PC-3 (cell line): ENCODE measurements at regions not wholly inside any gene's neighbourhood (a gene's known extent, or its start where the extent isn't known, plus 50 kb on each side); places are given as distances from the start of the nearest gene placed in this dataset.
"Not testable (repeated sequence)": the region's sequence is repeated elsewhere in the genome, so short reads cannot be mapped to it uniquely, and the experiment has no call there.

Experiments used
- ATAC-seq: fragments of 200-7000 bp; cut with Tn5 transposase; 2 replicates; pipeline ENCODE4 v1.9.1; 2020; ENCODE audit warnings: mild to moderate bottlenecking, moderate library complexity
- BruUV-seq: library from RNA; stranded (reverse); fragments of 400-500 nt; replicated peaks from 2 replicates; lab custom pipeline; 2021; lab: Mats Ljungman, UMichigan
- CTCF ChIA-PET: fragments of 300-600 bp; sonication (Branson Sonifier 250); formaldehyde crosslinking; loops from one replicate; lab custom pipeline; 2022; ENCODE audit warnings: antibody characterized with exemption; lab: Charles Lee
- POLR2A ChIA-PET: fragments of 300-600 bp; sonication (Branson Sonifier 250); formaldehyde crosslinking; loops from one replicate; lab custom pipeline; 2022; ENCODE audit warnings: antibody characterized with exemption; ENCODE audit not compliant: unreplicated experiment; lab: Charles Lee
- DNase-seq: peaks from one replicate; pipeline ENCODE4 v3.0.0-alpha.2; 2015
- H2AFZ ChIP-seq: fragments of 300-600 bp; sonication (generic); 2 replicates; pipeline ENCODE4 v1.6.0; 2016; ENCODE audit warnings: antibody characterized with exemption, low read length
- H3F3A ChIP-seq: fragments of 300-600 bp; sonication (generic); one replicate; pipeline ENCODE4 v1.6.0; 2017; ENCODE audit warnings: antibody characterized with exemption, low read length, control low read depth, mild to moderate bottlenecking; ENCODE audit not compliant: unreplicated experiment
- H3K27ac ChIP-seq: fragments of 300-600 bp; sonication (generic); 2 replicates; pipeline ENCODE4 v1.5.1; 2016; ENCODE audit warnings: mild to moderate bottlenecking, low read length
- H3K27me3 ChIP-seq: fragments of 300-600 bp; sonication (generic); 2 replicates; pipeline ENCODE4 v1.6.1; 2016; ENCODE audit warnings: low read length, mixed read lengths
- H3K36me3 ChIP-seq: fragments of 300-600 bp; sonication (generic); 2 replicates; pipeline ENCODE4 v1.6.1; 2016; ENCODE audit warnings: low read depth, mixed run types, low read length, mixed read lengths
- H3K4me1 ChIP-seq: fragments of 300-600 bp; sonication (generic); 2 replicates; pipeline ENCODE4 v1.5.1; 2016; ENCODE audit warnings: low read length; ENCODE audit not compliant: insufficient read depth
- H3K4me2 ChIP-seq: fragments of 300-600 bp; sonication (generic); 2 replicates; pipeline ENCODE4 v1.6.0; 2016; ENCODE audit warnings: low read length
- H3K4me3 ChIP-seq: fragments of 300-600 bp; sonication (generic); 2 replicates; pipeline ENCODE4 v1.5.1; 2016; ENCODE audit warnings: mild to moderate bottlenecking, low read length, mixed read lengths
- H3K79me2 ChIP-seq: fragments of 300-600 bp; sonication (generic); 2 replicates; pipeline ENCODE4 v1.6.1; 2017; ENCODE audit warnings: low read length, mixed read lengths
- H3K9ac ChIP-seq: fragments of 300-600 bp; sonication (generic); 2 replicates; pipeline ENCODE4 v1.6.0; 2016; ENCODE audit warnings: mild to moderate bottlenecking, low read length
- H3K9me2 ChIP-seq: fragments of 300-600 bp; sonication (generic); replicated peaks from 2 replicates; pipeline ENCODE4 v1.6.1; 2016; ENCODE audit warnings: mixed run types, low read length, mixed read lengths
- H3K9me3 ChIP-seq: fragments of 300-600 bp; sonication (generic); 2 replicates; pipeline ENCODE4 v1.6.1; 2016; ENCODE audit warnings: low read length, mixed read lengths
- H4K20me1 ChIP-seq: fragments of 300-600 bp; sonication (generic); 2 replicates; pipeline ENCODE4 v1.6.1; 2016; ENCODE audit warnings: low read length, mixed read lengths
- CTCF ChIP-seq: fragments of 300-600 bp; sonication (generic); conservative IDR thresholded peaks from 2 replicates; pipeline ENCODE4 v1.5.1; 2017; ENCODE audit warnings: antibody characterized with exemption, low read depth, mild to moderate bottlenecking, low read length
- EZH2 ChIP-seq: fragments of 300-600 bp; sonication (generic); IDR thresholded peaks from one replicate; pipeline ENCODE4 v1.6.1; 2017; ENCODE audit warnings: antibody characterized with exemption, mild to moderate bottlenecking, low read length; ENCODE audit not compliant: unreplicated experiment
- EZH2phosphoT487 ChIP-seq: fragments of 300-600 bp; sonication (generic); IDR thresholded peaks from 2 replicates; pipeline ENCODE4 v1.6.1; 2018; ENCODE audit warnings: mild to moderate bottlenecking, antibody characterized with exemption, low read length, borderline replicate concordance
- intact Hi-C: fragments of 100-400 bp; cut with micrococcal nuclease; formaldehyde crosslinking; loops from 2 replicates; pipeline ENCODE4 v1.9.0; 2023

DNA sequence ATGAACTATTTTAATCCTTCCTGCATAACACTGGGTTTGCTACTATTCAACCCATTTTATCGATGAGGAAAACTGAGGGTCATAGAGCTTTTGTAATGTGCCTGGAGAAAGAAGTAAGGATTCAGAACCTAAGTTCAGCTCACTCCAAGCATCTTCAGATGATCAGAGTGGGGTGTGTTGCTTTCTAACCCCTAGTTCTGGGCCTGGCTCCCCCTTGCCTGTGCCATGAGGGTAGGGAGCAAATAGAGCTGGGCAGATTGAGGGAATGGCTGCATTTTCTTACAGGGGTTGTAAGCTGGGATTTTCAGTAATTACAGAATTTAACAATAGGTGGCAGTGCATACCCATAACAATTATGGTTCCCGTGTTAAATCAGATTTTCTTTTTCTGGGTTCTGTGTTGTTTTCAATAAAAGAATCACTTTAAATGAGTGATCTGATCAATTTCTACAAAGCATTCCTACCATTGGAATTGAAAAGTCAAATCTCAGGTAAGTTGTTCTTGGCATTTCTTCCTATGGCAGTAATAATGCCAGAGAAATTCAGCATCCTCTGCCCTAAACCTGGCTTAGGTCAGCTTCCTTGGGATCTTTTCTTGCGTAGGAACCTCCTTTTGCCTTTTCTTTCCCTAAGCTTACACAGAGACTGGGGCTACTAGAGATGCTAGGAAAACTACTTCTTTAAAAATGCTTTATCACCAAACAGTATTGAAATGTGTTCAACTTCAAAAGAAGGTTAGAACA lies 103.8 kb upstream of the IL12A start:
- Histone ChIP-seq H3K36me3 (no peaks in the 10 kb centered on the region; the same call in 1 of the 2 replicates), H3F3A (no peaks in the 10 kb centered on the region), H3K27ac (no peak overlapping the region), H3K9me3 (no peaks in the 10 kb centered on the region), H3K9ac (no peak overlapping the region), H3K4me2 (no peak overlapping the region), H3K79me2 (0 out of 2 replicates have a peak, but pooled peaks cover 8% of the 10 kb centered on the region), H2AFZ (no peak overlapping the region), H3K4me3 (no peak overlapping the region), H4K20me1 (no peaks in the 10 kb centered on the region), H3K4me1 (peaks cover 19% of the 10 kb centered on the region), H3K9me2 (no peaks in the 10 kb centered on the region), H3K27me3 (no peaks in the 10 kb centered on the region)
- TF ChIP-seq EZH2 (no peak), CTCF (peak; percentile 83)
- ChIA-PET POLR2A (interaction anchor here (0.5 kb wide), 1 partner anchor 103 kb away, joined by 3 read pairs; no protein-coding TSS in a partner anchor), CTCF (interaction anchor here (0.5 to 1.9 kb wide), 9 partner anchors 10 to 463 kb away, joined by 3 to 25 read pairs (median 5); partner anchors contain the start of gene IL12A)
- no TSS peak for BruUV-seq
- peak; percentile 36 for ATAC-seq
- DNase-seq, result peak; percentile 78
- intact Hi-C loops, result loop anchor here (1.0 to 10.0 kb wide), 4 partner anchors 44 to 620 kb away; no protein-coding TSS in a partner anchor

DNA sequence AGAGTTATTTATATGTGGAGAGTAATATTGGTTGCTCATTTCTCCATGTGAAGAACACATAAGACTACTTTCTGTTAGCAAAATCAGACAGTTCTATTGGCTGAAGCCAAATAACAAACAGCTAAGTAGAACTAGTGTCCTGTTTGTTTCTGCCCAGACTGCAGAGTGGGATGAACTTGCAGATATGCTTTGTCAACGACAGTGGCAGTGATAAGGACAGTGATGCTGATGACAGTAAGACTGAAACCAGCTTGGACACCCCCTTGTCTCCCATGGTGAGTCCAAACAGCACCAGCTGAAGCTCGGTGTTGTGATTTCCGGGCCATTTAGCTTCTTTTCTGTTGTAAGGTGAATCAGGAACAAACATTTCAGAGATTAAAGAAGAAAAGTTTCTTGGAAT lies 102.6 kb upstream of the IL12A start:
- H3F3A ChIP-seq, result no peaks in the 10 kb centered on the region
- H3K4me2 ChIP-seq, result no peak overlapping the region
- no TSS peak for BruUV-seq
- intact Hi-C loops, result loop anchor here (10.0 kb wide), 1 partner anchor 621 kb away; no protein-coding TSS in a partner anchor
- ChIA-PET POLR2A (no interaction called here), CTCF (interaction anchor here (0.6 to 1.9 kb wide), 2 partner anchors 120 to 147 kb away, joined by 5 to 25 read pairs; no protein-coding TSS in a partner anchor)
- DNase-seq (no peak), ATAC-seq (no peak)
- peaks cover 19% of the 10 kb centered on the region for H3K4me1 ChIP-seq
- no peaks in the 10 kb centered on the region for H3K9me3 ChIP-seq
- H3K9me2 ChIP-seq, result no peaks in the 10 kb centered on the region
- no peak for TF ChIP-seq EZH2phosphoT487
- TF ChIP-seq CTCF, result no peak
- TF ChIP-seq EZH2, result no peak
- H3K9ac ChIP-seq, result no peak overlapping the region
- H4K20me1 ChIP-seq, result no peaks in the 10 kb centered on the region
- no peak overlapping the region for H2AFZ ChIP-seq
- no peak overlapping the region for H3K27ac ChIP-seq
- H3K36me3 ChIP-seq, result no peaks in the 10 kb centered on the region; the same call in 1 of the 2 replicates
- H3K4me3 ChIP-seq, result no peak overlapping the region
- H3K27me3 ChIP-seq, result no peaks in the 10 kb centered on the region
- H3K79me2 ChIP-seq, result 0 out of 2 replicates have a peak, but pooled peaks cover 5% of the 10 kb centered on the region

- H3K36me3 ChIP-seq, H3K4me3 ChIP-seq, H3K27me3 ChIP-seq, H3K79me2 ChIP-seq, H3K9me3 ChIP-seq, DNase-seq, H3F3A ChIP-seq, ATAC-seq, H3K9me2 ChIP-seq, H2AFZ ChIP-seq, BruUV-seq, H3K9ac ChIP-seq, POLR2A ChIA-PET, CTCF ChIA-PET, H3K4me2 ChIP-seq, H3K27ac ChIP-seq, H4K20me1 ChIP-seq: not testable (repeated sequence)
- intact Hi-C loops, result loop anchor here (10.0 kb wide), 1 partner anchor 622 kb away; no protein-coding TSS in a partner anchor
- H3K4me1 ChIP-seq, result peaks cover 19% of the 10 kb centered on the region
Measured at GRCh38 chr3:159886530-159886929, 102.1 kb upstream of the IL12A start.
